GM12874 (cell line): ENCODE measurements at regions not wholly inside any gene's neighbourhood (a gene's known extent, or its start where the extent isn't known, plus 50 kb on each side); places are given as distances from the start of the nearest gene placed in this dataset.

Experiments
- TF ChIP-seq, protein P1 (sequence below): IDR thresholded peaks from 2 replicates; pipeline ENCODE4 v1.5.1; 2011; ENCODE audit warnings: low read depth, mild to moderate bottlenecking, control low read depth, low read length, moderate library complexity; ENCODE audit not compliant: insufficient read depth

DNA sequence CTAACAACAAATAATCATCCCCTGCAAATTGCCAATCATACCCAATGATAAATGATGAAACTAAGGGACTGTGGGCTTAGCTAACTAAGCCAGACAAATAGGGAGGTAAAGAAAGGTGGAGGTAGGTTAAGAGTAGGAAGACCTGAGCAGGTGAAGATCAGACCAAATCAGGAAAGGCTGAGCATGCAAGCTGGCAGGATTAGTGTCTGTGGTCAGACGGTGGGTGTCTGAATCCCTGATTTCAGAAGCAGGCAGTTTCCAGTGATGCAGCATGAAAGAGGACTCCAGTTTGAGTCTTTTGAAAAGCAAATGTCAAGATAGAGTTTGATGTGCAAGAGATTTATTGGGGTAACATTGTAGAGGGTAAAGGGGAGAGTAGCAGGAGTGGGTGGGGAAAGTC lies 181.4 kb upstream of the MYLIP start:
- TF ChIP-seq, protein P1, sequence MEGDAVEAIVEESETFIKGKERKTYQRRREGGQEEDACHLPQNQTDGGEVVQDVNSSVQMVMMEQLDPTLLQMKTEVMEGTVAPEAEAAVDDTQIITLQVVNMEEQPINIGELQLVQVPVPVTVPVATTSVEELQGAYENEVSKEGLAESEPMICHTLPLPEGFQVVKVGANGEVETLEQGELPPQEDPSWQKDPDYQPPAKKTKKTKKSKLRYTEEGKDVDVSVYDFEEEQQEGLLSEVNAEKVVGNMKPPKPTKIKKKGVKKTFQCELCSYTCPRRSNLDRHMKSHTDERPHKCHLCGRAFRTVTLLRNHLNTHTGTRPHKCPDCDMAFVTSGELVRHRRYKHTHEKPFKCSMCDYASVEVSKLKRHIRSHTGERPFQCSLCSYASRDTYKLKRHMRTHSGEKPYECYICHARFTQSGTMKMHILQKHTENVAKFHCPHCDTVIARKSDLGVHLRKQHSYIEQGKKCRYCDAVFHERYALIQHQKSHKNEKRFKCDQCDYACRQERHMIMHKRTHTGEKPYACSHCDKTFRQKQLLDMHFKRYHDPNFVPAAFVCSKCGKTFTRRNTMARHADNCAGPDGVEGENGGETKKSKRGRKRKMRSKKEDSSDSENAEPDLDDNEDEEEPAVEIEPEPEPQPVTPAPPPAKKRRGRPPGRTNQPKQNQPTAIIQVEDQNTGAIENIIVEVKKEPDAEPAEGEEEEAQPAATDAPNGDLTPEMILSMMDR: no peak

DNA sequence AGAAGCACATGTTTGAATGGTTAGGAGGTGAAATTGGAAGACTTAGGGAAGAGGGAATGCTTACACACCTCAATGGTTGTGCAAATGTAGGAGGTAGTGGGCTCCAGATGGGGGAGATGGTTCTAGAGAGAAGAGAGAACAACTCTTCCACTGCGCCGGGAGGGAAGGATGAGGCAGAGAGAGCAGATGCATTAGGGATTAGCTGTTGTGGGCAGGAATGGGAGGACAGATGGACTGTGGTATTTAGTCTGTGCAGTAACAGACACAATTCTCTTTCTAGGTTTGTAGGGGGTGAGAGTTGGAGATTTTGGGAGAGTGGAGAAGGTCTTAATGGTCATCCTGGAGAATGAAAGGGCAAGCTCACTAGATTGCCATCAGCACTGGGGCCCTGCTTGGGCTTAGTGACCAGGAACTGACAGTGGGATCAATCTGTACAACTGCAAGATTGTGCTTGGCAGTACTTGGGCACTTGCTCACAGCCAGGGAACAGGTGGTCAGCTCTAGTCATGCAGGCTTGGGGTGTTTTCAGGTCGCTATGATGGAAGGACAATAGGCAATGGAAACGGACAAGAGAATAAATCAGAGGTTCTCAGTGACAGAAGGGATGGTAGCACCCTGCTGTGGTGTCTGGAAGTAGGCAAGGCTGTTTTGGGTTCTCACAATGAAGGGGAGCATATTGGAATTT lies 182.0 kb upstream of the MYLIP start:
- TF ChIP-seq, protein P1: no peak

DNA sequence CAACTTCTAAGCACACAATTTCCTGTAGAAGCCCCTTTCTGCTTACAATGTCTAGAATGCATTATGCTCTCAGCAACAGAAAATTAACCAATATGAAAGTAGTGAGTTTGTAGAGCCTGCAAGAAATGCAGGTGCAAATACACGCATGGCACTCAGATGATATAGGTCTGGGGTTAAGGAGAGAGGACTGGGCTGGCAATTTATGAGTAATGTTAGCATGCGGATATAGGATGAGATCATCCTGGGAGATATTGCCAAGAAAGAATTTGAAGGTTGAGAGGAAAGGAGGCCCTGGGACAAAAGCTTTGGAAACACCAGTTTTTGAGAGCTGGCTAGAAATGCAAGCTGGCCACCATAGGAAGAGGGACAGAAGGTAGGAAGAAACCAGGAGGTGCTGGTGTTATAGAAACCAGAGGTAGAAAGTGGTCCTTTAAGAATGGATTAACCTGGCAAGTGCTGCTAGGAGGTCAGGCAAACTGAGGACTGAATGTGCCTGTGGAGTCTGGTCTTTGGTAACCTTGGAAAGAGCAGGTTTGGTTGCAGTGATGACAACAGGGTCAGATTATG lies 183.2 kb upstream of the MYLIP start:
- TF ChIP-seq, protein P1: no peak

DNA sequence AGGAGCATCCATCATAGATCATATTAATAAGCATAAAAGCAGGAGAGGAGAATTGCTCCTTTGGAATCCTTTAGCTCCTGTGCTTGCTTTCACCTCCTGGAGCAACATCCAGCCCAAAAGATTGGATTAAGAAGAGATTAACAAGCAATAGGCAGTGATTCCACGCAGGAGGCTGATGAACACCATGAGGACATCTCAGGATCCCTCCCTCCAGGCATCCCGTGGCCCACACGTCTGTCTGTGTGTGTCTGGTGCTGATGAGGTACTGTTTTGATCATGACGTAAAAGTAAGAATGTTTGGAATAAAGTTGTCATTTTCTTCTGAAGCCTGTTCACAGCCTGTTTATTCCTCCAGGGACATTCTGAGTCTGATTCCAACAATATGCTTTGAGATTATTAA lies 185.5 kb upstream of the MYLIP start:
- TF ChIP-seq, protein P1: no peak

DNA sequence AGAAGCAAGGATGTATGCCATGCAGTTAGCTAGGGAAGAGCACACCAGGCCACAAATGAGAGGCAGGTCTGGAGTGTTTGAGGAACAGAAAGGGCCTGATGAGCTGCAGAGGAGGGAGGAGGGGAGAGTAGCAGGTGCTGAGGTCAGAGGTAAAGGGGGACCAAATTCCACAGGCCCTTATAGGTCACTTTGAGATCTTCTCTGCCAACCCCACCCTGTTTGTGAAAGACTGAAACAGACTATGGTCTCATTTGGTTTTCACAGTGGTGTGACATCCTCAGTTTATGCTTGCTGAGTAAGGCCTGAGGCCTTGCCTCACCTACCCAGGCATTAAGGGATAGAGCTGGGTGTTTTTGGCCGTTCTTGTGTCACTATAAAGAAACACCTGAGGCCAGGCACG lies 187.7 kb upstream of the MYLIP start:
- TF ChIP-seq, protein P1: no peak

DNA sequence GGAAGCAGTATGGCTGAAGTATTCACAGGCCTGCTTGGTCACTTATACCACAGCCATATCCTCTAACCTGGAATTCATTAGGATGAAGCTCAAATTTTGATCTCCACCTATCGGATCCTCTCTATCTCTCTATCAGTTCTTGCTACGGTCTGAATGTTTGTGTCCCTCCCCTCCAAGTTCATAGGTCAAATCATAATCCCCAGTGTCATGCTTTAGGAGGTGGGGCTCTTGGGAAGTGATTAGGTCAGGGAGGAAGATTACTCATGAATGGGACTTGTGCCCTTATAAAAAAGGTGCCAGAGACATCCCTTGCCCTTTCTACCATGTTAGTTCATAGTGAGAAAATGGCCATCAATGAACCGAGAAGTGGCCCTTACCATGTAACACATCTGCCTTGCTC lies 190.8 kb upstream of the MYLIP start:
- TF ChIP-seq, protein P1: no peak

DNA sequence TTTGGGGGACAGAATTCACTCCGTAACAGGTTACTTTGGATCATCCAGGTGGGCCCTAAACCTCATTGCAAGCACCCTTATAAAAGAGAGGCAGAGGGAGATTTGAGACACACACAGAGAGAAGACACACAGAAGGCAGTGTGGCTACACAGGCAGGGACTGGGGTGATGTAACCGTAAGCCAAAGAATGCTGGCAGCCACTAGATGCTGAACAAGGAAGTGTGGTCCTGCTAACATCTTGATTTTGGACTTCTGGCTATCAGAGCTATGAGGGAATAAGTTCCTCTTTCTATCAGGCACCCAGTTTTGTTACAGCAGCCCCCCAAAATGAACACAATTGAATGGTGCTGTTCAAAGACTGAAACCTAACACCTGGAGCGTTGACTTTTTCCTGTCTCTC lies 191.3 kb upstream of the MYLIP start:
- TF ChIP-seq, protein P1: no peak
